CD1c-positive myeloid dendritic cell (primary cell): ENCODE measurements at regions not wholly inside any gene's neighbourhood (a gene's known extent, or its start where the extent isn't known, plus 50 kb on each side); places are given as distances from the start of the nearest gene placed in this dataset.

Source experiments
- DNase-seq: peaks from one replicate; pipeline ENCODE4 v3.0.0-alpha.2; 2016; ENCODE audit errors: extremely low spot score

DNA sequence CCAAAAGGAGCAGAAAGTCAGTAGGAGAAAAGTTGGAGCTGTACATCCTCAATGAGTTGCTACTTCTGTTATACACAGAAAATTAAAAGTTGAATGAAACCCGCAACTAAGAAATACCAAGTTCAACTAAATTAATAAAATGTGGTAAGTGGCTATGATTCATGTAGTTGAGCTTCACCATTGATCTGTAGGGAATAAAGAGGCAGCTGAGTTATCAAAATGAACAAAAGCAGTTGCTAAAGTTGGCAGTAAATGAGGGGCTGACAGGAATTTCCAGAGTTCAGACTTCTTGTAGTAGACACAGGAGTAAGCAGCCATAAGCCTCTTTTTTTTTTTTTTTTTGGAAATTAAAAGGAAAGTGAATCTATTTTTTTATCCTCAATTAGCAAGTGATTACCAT is 234.6 kb downstream of the POSTN start:
- DNase-seq, result no peak

GRCh38 chr13:37361608-37362007 is 237.0 kb downstream of the POSTN start:
- DNase-seq, result no peak

- DNase-seq, result peak; percentile 21
Measured at GRCh38 chr13:37360556-37360955, 238.0 kb downstream of the POSTN start.

DNA sequence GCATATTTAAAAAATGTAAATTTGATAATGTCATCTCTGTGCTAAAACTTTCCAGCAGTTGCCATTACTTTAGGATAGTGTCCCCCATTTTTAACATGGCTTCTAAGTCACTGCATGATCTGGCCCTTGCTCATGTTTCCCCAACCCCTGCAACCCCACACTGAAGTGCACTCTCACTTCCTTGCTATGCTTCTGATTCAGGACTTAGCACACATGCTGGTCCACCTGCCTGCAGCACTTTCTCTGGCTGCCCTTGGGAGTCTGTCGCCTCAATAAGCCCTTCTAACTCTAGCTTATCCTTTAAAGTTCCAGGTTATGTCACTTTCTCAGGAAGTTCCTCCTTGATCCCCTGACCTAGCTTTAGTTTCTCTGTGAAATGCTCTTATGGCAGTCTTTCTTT is 241.0 kb downstream of the POSTN start:
- DNase-seq, result no peak

GRCh38 chr13:37353911-37354310 is 244.7 kb downstream of the POSTN start:
- no peak for DNase-seq

DNA sequence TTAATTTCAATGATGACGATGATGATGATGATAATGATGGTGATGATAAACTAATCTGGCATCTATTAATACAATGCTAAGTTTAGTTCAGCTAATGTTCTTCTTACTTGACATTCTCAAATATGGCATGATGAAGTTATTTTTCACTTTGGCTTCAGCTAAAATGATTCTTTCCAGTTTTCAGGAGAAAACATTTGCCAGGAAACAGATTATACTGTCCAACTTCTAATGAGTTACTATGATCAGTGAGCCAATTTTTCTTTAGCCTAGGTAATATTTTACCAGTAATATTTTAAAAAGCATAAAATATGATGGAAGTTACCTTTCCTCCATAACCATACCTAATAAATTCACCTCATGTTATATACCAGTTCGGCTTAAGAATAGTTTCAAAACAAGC is 245.7 kb upstream of the CSNK1A1L start:
- DNase-seq, result no peak

- no peak for DNase-seq
Measured at GRCh38 chr13:37349916-37350315, 244.5 kb upstream of the CSNK1A1L start.

DNA sequence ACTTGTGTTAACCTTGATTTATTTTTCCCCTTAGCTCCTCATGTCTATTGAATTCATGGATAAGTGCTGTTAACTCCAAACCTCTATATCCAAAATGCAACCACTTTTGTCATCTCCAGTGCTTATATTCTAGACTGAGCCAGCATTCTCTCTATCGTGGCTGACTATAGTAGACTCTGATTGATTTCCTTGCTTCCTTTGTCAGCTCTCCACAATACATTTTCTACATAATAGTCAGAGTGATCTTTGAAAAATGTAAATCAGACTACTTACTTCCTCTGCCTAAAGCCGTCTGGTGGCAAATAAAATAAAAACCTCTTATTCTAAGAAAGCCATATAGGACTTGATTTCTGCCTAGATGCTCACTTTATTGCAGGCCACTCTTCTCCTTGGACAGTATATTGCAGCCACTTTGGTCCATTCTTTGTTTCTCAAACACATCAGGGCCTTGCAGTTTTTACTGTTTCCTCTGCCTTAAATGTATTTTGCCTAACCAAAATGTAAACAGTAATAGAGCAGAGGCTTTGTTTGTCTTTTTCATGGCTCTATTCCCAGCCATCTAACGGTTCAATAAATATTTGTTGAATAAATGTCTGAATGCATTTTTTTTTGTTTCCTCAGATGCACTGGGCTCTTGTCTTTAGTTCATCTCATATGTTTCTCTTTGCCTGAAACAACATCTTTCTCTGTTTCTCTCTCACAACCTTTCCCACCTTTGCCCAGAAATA is 243.6 kb upstream of the CSNK1A1L start:
- no peak for DNase-seq

- no peak for DNase-seq
Measured at GRCh38 chr13:37345869-37346268, 240.4 kb upstream of the CSNK1A1L start.

GRCh38 chr13:37345391-37345790 is 239.9 kb upstream of the CSNK1A1L start:
- DNase-seq, result no peak

DNA sequence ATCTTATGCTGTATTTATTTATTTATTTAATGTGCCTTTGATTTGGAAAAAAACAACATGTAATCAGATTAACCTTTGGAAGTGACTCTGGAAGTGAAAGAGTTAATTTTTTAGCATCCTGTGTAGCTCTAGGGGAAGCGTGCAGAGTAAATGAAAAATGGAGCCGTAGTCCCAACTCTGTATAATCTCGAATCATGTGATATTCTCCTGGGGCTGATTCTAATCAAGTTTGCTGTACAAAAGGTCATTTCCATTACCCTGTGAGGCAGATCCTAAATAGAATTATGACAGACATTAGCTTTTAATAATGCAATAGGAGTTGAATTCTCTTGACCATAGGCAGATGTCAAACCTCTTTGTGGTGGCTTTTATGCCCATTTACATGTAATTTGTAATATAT is 238.6 kb upstream of the CSNK1A1L start:
- DNase-seq, result no peak

GRCh38 chr13:37342205-37342604 is 236.7 kb upstream of the CSNK1A1L start:
- DNase-seq, result no peak

GRCh38 chr13:37340901-37341670 is 235.6 kb upstream of the CSNK1A1L start:
- no peak for DNase-seq

GRCh38 chr13:37339386-37339735 is 233.9 kb upstream of the CSNK1A1L start:
- DNase-seq, result no peak

DNA sequence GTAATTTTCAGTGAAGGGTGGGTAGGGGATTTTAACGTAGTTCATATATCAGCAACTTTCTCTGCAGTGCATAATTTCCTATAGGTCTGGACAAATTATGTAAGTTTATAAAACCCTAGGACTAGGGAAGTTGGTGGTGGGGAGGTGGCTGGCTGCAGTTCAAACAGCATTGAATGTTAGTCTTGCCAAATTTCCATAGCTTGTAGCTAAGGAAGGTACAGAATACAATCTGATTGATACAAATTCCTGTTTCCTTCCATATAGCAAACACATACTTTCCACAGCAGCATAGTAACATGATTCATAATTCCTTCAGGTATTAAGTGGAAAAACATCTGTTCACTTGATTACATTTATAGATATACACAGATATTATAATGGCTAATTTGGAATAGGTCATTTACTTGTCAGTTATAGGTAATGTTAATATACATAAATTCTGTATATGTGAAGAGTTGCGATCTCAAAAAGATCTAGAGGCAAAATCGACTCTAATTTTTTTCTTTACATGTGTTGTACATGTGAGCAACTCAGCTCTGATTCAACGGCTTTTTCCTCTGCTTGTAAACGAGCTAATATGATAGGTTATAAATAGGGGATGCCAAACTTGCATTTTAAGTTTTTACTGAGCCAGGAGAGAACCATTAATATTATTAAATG is 233.4 kb upstream of the CSNK1A1L start:
- no peak for DNase-seq

GRCh38 chr13:37326334-37326733 is 220.9 kb upstream of the CSNK1A1L start:
- DNase-seq, result no peak

DNA sequence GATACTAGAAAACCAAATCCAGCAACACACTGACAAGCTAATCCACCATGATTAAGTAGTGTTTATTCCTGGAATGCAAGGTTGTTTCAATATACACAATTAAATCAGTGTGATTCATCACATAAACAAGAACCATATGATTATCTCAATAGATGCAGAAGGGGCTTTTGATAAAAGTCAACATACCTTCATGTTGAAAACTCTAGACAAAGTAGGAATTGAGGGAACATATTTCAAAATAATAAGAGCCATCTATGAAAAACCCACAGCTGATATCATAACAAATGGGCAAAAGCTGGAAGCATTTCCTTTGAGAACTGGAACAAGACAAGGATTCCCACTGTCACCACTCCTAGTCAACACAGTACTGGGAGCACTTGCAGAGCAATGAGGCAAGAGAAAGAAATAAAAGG is 213.6 kb upstream of the CSNK1A1L start:
- no peak for DNase-seq

- DNase-seq, result no peak
Measured at GRCh38 chr13:37316935-37317334, 211.5 kb upstream of the CSNK1A1L start.

DNA sequence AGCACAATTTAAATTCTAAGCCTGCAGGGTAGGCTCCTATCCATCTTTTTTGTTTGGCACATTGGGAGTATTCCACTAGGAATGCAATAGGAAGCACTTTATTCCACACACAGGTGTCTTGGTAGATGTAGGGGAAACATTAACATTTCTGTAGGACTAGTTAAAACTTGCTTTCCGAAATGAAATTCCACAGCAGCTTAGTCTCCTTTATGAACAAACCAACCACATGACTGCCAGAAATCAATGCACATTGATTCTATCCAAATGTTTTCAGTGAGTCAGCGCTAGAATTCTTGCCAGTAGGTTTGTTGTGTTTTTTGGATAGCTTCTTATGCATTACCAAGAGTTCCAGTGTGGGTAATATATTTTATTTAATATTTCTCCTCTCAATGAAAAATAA is 207.9 kb upstream of the CSNK1A1L start:
- no peak for DNase-seq

DNA sequence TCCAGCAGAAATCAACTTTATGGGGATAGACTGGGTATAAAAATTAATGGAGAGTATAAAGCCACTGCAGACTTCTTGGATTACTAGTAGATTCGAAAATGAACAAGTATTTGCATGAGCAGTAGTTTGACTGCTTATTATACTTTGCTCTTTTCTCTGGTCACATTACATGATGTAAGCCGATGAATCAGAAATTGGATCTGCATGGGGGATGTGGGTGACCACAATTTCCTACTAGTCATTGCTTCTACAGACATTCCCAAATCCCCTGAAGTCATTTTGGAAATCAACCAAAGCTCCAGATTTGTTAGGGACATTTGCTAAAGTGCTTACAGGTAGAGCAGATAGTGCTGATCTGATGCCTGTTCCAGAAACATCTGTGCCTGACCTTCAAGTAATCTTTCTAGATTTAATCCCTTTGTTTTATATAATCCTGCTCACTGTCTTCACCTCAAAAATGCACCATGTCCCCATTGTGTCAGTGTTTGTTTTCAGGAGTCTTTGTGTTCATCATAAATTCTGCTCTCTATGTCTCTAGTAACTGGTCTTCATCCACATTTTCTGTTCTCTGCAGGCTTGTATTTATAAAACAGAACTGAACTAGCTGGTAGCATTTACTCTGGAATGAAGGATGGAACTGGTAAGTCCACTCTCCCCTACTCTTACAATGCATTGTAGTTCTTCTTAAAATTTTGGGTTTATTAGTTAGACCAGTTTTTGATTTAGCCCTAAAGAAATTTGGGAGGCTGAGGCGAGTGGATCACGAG is 201.5 kb upstream of the CSNK1A1L start:
- no peak for DNase-seq

GRCh38 chr13:37303606-37304005 is 198.1 kb upstream of the CSNK1A1L start:
- no peak for DNase-seq

DNA sequence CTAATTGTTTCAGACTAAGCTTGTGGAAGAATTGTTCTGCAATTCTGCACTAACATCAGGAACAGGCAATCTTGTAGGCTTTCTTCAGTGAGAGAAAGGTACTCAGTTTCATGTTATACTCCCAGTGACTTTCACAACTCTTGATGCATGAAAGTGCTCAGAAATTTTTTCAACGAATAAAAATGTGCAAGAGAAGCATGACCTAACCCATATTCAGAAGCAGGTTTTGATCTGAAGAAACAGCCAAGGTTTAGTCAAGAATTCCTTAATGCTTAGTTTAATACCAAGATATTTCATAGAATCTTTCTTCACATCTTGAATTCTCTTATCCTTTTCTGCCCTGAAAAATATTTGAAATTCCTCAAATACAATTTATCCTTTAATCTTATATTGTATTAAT is 197.2 kb upstream of the CSNK1A1L start:
- no peak for DNase-seq
